Esophagus squamous epithelium (tissue), 5 donors: ENCODE measurements at regions not wholly inside any gene's neighbourhood (a gene's known extent, or its start where the extent isn't known, plus 50 kb on each side); places are given as distances from the start of the nearest gene placed in this dataset.

Experiments
- DNase-seq: peaks from one replicate; lab custom pipeline; 2025; lab: John Stamatoyannopoulos, UW
- H3K27ac ChIP-seq, 4 donors: fragments of 200-600 bp; sonication (generic); one replicate each; pipeline ENCODE4 v1.5.1; 2016 to 2019; ENCODE audit warnings: mild to moderate bottlenecking in 1 of 4
- H3K27me3 ChIP-seq, 4 donors: fragments of 200-600 bp; sonication (generic); 1 replicate in 3 of 4; 2 replicates in 1 of 4; pipeline versions ENCODE4 v1.5.1 to v1.6.0; 2017 to 2021; ENCODE audit warnings: antibody characterized with exemption in 1 of 4
- H3K36me3 ChIP-seq, 3 donors: fragments of 200-600 bp; sonication (generic); one replicate each; pipeline ENCODE4 v1.5.1; 2016 to 2019
- H3K4me1 ChIP-seq, 3 donors: fragments of 200-600 bp; sonication (generic); one replicate each; pipeline ENCODE4 v1.5.1; 2017 to 2019
- H3K4me3 ChIP-seq, 4 donors: fragments of 200-600 bp; sonication (generic); 1 replicate in 3 of 4; 2 replicates in 1 of 4; pipeline ENCODE4 v1.5.1; 2016 to 2019; ENCODE audit warnings: mild to moderate bottlenecking in 2 of 4, moderate library complexity in 1 of 4
- H3K9me3 ChIP-seq, 3 donors: fragments of 200-600 bp; sonication (generic); one replicate each; pipeline ENCODE4 v1.5.1; 2016 to 2019
- POLR2A ChIP-seq, 4 donors: fragments of 450-650 bp; IDR thresholded peaks; one replicate each; pipeline ENCODE4 v1.6.1; 2017; ENCODE audit warnings: antibody characterized with exemption in 4 of 4, mild to moderate bottlenecking in 4 of 4, moderate library complexity in 3 of 4
- WGBS, 2 donors: methylation state at CpG; one replicate each; pipeline ENCODE4 v1.1.5; 2018; 5-methylcytosine and 5-hydroxymethylcytosine counted together
- intact Hi-C: fragments of 100-400 bp; cut with DNase I; formaldehyde crosslinking; loops from one replicate; pipeline ENCODE4 v1.15.0; 2022
- TF ChIP-seq, protein P1 (sequence below), 6 experiments: fragments of 450-650 bp in 4 of 6; fragments of 200-600 bp in 2 of 6; sonication (generic) in 2 of 6; IDR thresholded peaks; one replicate each; pipeline ENCODE4 v1.5.1; 2016 to 2019; ENCODE audit warnings: antibody characterized with exemption in 6 of 6, mild to moderate bottlenecking in 4 of 6, moderate library complexity in 4 of 6
- donor health status: DM: yes; HTN: yes; CAD: no.

DNA sequence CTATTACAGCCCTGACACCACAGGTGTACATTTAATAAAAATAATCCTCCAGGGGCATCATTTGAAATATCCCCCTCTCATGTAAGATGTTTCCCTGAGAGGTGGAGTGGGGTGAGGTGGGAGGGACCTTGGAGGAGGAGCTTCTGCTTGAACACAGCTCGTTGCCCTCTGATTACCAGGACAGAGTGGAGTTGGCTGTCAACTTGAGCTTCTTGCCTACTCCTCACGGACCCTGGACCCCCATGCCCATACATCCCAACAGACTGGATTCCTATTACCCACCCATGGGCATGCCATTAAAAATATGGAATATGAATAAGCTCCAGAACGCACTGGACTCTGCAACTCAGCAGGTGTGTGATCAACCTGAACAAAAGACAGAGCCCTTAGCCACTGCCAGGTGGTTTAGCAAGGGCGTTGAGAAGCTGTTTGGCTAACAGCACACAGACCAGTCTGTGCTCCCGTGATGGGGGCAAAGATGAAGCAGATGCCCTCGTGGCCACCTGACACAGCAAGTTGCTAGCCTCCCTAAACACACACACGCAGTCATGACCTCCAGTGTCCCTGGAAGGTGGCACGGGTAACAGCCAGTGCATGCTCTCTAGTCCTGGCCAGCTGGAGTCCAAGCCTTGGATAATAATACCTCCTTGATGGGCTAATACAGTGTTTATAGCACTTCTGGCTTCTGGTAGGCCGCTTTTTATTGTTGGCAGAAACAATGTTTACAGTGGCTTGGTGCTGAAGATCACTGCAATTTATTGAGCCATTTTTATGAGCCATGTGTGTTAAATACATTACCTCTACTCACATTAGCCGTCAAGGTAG lies 155.0 kb downstream of the TOMM20 start:
- no peak for DNase-seq
- peaks cover 47 to 82% (median 60%) of the 10 kb centered on the region in 3 donors for H3K4me1 ChIP-seq
- no peaks in the 10 kb centered on the region for H3K27me3 ChIP-seq
- intact Hi-C loops, result loop anchor here (10.0 kb wide), 1 partner anchor 249 kb away; no protein-coding TSS in a partner anchor
- TF ChIP-seq, protein P1, sequence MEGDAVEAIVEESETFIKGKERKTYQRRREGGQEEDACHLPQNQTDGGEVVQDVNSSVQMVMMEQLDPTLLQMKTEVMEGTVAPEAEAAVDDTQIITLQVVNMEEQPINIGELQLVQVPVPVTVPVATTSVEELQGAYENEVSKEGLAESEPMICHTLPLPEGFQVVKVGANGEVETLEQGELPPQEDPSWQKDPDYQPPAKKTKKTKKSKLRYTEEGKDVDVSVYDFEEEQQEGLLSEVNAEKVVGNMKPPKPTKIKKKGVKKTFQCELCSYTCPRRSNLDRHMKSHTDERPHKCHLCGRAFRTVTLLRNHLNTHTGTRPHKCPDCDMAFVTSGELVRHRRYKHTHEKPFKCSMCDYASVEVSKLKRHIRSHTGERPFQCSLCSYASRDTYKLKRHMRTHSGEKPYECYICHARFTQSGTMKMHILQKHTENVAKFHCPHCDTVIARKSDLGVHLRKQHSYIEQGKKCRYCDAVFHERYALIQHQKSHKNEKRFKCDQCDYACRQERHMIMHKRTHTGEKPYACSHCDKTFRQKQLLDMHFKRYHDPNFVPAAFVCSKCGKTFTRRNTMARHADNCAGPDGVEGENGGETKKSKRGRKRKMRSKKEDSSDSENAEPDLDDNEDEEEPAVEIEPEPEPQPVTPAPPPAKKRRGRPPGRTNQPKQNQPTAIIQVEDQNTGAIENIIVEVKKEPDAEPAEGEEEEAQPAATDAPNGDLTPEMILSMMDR (IDR thresholded peaks at IDR 0.05), result no peak
- TF ChIP-seq POLR2A (IDR thresholded peaks at IDR 0.05), result no peak
- no peak overlapping the region for H3K4me3 ChIP-seq
- H3K36me3 ChIP-seq, result no peaks in the 10 kb centered on the region
- peak overlapping the region in 3 of 4 donors; percentile 38 to 90 (median 88) for H3K27ac ChIP-seq
- 61 to 73% methylated on average over 9 to 10 of the region's 10 CpGs for WGBS, 2 donors
- no peaks in the 10 kb centered on the region for H3K9me3 ChIP-seq

DNA sequence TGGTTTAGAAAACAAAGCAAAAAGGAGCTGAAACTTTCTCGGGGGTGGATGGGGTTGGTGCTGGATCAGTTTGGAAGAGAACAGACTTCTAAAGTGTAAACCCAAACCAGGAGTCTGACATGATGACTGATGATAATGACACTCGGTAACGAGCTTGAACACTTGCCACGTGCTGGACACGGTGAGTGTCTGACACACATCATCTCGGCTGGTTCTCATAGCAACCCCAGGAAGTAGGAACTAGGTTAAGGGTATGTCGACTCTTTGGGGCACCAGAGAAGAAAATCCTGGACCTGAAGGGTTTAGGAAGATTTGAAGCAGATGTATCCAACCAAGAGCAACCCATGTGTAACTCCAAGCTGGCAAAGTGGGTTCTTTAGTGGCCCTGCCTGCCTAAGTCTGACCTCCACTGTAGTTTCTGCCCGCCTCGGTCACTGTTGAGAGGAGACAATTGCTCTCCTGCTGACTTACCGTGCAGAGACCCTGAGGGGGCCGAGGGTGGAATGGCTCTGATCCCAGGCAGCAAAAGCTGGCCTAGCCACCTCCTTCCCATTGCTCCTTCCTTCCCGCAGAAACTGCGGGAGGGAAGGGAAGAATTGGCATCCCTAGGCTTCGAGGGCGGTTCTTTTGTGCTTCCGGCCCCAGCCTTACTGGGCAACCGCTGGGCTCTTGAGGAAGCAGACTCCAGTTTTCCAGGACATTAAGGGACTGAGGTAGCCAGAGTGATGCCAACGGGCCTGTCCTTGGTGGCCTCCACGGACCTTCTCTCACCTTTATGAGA lies 156.0 kb downstream of the TOMM20 start:
- Histone ChIP-seq H3K4me1 (peaks cover 36 to 75% (median 49%) of the 10 kb centered on the region in 3 donors), H3K27ac (peak overlapping the region in 3 of 4 donors; percentile 83 to 90 (median 90)), H3K9me3 (no peaks in the 10 kb centered on the region), H3K27me3 (no peaks in the 10 kb centered on the region), H3K36me3 (no peaks in the 10 kb centered on the region), H3K4me3 (no peak overlapping the region)
- TF ChIP-seq, protein P1 (IDR thresholded peaks at IDR 0.05), result no peak
- no peak for TF ChIP-seq POLR2A (IDR thresholded peaks at IDR 0.05)
- DNase-seq, result no peak
- intact Hi-C loops, result loop anchor here (10.0 kb wide), 1 partner anchor 248 kb away; no protein-coding TSS in a partner anchor
- 67 to 77% methylated on average over 9 to 10 of the region's 19 CpGs for WGBS, 2 donors

DNA sequence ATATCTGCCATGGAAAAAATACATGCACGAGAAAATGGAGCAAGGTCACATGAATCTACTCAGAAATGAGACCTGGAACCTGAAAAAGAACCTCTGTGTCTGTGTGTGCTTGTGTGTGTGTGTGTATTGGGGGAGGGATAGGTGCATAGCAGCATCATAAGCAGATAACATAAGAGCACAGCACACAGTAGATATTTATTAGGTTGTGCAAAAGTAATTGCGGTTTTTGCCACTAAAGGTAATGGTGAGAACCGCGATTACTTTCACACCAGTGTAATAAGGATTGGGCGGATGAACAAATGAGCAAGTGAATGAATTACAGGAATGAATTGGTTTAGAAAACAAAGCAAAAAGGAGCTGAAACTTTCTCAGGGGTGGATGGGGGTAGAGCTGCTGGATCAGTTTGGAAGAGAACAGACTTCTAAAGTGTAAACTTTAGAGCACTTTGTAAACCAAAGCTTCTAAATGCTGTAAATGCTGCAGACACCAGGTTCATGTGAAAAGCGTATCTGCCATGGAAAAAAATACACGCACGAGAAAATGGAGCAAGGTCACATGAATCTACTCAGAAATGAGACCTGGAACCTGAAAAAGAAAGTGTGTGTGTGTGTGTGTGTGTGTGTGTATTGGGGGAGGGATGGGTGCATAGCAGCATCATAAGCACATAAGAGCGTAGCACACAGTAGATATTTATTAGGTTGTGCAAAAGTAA lies 156.9 kb downstream of the TOMM20 start:
- peaks cover 34 to 72% (median 48%) of the 10 kb centered on the region in 3 donors for H3K4me1 ChIP-seq
- intact Hi-C loops, result loop anchor here (10.0 kb wide), 1 partner anchor 247 kb away; no protein-coding TSS in a partner anchor

DNA sequence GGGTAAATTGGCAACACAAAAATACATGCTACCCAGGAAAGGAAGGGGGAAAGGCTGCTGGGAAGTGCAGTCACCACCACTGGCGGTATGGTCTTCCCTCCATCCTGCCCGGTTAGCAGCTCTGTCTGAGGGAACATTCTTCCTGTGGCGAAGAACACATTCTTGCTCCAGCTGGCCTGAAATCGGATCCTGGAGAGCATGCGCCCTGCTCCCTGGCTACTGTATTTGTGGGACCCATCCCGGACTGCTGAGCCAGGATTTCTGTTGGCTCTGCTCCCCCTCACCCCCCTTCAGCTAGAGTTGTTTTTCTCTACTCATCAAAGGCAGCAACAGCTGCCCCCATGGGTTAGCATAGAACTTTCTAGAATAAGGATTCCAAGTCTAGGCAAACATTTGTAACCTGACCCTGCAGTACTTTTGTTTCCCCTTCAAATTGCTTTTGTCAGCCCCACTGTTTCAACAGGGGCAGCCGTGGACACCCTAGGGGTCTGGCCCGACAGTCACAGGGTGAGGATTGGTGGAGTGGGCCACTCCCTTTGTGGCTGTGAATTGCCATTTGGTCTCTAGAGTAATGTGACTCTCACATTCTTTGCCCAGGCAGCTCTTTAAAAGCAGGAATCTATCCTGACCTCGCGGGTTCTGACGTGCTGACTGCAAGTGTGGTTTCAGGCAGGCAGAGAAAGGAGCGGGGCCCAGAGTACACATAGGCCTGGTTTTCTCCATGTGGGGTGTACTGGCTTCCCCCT lies 157.7 kb downstream of the TOMM20 start:
- TF ChIP-seq, protein P1 (IDR thresholded peaks at IDR 0.05), result no peak
- peak in 2 of 4 donors; percentile 9 to 34 for TF ChIP-seq POLR2A (IDR thresholded peaks at IDR 0.05)
- intact Hi-C loops, result loop anchor here (10.0 kb wide), 1 partner anchor 246 kb away; no protein-coding TSS in a partner anchor
- DNase-seq, result no peak
- Histone ChIP-seq H3K36me3 (no peaks in the 10 kb centered on the region), H3K27ac (peak overlapping the region; percentile 77 to 90 (median 86)), H3K4me1 (peaks cover 34 to 71% (median 48%) of the 10 kb centered on the region in 3 donors), H3K4me3 (peak overlapping the region in 2 of 4 donors; percentile 39 to 57), H3K27me3 (no peaks in the 10 kb centered on the region), H3K9me3 (no peaks in the 10 kb centered on the region)
- 34 to 38% methylated on average over 12 of the region's 12 CpGs for WGBS, 2 donors

More for the DNA sequence above, 156.9 kb downstream of the TOMM20 start:
- no peaks in the 10 kb centered on the region for H3K27me3 ChIP-seq
- DNase-seq, result no peak
- peak overlapping the region; percentile 77 to 90 (median 86) for H3K27ac ChIP-seq
- H3K9me3 ChIP-seq, result no peaks in the 10 kb centered on the region
- WGBS, 2 donors, result 74 to 80% methylated on average over 9 of the region's 9 CpGs
- no peak overlapping the region for H3K4me3 ChIP-seq
- H3K36me3 ChIP-seq, result no peaks in the 10 kb centered on the region
- TF ChIP-seq, protein P1 (IDR thresholded peaks at IDR 0.05), result no peak
- TF ChIP-seq POLR2A (IDR thresholded peaks at IDR 0.05), result no peak
